ENCODE measurements at regions not wholly inside any gene's neighbourhood (a gene's known extent, or its start where the extent isn't known, plus 50 kb on each side); places are given as distances from the start of the nearest gene placed in this dataset.
A peak's percentile ranks its signal among the peaks of the same experiment; 100 is the strongest.
"Not testable (repeated sequence)": the region's sequence is repeated elsewhere in the genome, so short reads cannot be mapped to it uniquely, and the experiment has no call there.

DNA sequence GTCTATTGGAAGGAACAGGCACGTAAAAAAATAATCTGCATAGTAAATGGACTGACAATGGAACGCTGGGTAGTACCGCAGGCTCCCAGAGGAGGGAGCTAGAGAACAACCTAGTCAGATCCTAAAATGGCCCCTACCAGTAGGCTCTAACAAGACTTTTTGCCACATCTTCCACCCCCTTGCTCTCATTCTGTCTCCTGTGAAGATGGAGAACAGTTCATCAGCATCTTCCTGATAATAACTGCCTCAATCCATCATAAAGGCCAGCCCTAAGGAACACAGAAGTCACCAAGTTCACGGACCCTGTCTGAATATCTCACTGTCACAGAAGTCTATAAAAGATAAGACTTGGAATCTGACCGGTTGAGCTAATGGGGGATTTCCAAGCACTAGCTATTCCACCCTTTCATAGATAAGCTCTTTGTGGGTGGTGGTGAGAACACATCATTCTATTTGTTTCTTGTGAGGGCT lies 133.4 kb downstream of the SLC1A3 start:
- peak; percentile 93 for DNase-seq

DNA sequence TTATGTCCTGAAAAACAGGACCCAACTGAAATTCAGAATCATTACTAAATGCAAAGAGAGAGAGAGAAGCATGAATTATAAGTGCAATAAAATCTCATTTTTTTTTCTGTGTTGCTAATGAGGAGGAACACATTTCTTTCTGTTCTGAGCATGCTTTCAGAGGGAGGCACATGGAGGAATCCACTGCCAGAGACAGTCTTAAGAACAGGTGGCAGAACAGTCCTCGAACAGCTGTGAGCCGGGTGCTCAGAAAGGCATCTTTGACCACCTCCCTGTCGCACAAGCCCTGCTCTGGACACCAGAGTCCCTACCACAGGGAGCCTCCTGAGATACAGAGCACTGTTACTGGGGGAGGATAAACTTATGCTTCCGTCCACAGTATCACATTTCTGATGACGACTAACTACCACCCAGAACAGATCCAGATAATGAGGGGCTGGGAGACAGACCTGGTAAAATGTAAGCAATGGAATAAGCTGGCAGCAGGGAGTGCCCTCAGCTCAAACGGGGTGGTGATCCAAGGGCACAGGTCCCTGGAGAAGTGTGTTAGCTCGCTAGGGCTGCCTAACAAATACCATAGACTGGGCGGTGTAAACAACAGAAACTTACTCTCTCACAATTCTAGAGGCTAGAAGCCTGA lies 134.0 kb downstream of the SLC1A3 start:
- DNase-seq: no peak

DNA sequence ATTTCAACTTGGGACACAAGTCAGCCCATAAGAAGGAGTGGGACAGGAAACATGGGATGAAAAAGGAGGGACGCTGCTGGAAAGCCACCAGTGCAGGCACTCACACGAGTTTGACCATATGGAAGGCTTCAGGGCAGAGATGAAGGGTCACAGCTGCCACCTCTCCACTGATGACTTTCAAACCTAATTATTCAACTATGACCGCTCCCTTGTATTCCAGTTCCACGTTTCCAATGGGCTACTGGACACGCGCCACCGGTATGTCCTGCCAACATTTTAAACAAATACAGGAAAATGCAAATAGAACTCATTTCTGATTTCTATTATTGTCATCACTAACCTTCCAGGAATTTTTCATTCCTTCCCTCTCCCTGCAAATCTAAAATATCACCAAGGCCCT lies 134.7 kb downstream of the SLC1A3 start:
- no peak for DNase-seq

DNA sequence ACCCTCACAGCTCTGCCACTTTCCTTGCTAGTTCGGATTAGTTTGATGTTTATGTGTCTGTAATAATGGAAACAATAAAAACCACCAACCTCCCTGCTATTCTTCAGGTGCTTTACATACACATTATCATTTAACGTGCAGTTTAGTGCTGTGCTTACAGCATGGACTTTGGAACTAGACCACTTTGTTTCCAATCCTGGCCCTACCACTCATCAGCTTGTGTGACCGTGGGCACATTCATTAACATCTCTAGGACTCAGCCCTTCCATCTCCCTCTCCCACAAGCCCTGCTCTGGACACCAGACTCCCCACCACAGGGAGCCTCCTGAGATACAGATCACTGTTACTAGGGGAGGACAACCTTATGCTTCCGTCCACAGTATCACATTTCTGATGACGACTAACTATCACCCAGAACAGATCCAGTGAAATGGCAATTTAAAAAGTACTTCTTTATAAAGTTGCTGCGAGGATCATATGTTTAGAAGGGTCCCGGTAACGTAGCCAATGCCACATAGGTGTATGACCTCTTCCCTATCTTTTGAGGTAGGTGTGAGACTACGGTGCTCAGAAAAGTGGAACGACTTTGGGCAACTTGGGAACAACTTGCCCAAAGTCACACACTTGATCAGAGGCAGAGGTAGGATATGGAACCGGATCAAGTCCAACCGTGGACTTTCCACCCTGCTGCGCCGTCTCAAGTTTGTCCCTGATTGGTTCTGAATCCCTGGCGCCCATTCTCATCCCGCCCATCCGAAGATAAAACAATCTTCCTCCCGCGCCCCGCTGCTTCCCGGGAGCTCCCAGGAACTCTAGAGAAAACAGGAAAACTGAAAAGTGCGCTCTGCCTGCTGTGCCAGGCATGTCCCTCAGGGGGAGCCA lies 132.4 kb upstream of the NIPBL start:
- peak; percentile 94 for DNase-seq

DNA sequence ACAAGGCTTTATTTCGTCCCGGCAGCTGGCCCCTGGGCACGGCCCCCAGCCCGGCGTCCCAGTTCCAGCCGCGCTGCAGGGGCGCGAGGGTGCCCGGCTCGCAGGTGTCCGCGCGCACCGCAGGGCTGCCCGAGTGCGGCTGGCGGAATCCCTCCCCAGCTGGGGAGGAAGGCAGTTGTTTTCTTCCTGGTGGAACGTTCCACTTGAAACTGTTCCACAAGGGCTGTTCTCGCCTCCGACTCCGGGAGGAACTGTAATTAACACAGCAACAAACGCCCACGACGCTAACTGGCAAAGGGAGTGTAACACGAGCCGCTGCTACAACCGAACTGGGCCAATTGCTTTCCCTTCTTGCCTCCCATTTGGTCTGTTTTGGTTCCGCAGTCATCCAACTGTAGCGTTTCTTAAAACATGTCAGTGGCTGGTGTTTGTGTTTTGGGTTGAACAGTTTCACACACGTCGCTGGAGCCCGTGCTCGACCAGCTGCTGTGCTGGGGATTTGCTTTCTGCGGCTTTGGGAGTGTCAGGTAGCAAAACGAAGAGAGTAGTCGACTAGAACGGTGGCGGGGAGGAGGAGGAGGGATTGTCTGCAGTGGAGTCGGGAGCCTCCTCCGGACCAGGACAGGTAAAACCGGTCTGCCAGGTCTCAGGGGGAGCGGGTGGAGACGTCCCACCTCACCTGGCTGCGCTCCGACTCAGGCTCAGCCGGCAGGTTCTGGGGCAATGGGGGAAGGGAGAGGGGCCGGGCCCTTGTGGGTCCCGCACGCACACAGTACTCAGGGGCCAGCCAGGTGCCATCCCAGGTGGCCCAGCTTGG lies 131.6 kb upstream of the NIPBL start:
- peak; percentile 98 for DNase-seq

DNA sequence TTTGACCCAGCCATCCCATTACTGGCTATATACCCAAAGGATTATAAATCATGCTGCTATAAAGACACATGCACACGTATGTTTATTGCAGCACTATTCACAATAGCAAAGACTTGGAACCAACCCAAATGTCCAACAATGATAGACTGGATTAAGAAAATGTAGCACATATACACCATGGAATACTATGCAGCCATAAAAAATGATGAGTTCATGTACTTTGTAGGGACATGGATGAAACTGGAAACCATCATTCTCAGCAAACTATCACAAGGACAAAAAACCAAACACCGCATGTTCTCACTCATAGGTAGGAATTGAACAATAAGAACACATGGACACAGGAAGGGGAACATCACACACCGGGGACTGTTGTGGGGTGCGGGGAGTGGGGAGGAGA lies 128.8 kb upstream of the NIPBL start:
- not testable (repeated sequence) for DNase-seq

DNA sequence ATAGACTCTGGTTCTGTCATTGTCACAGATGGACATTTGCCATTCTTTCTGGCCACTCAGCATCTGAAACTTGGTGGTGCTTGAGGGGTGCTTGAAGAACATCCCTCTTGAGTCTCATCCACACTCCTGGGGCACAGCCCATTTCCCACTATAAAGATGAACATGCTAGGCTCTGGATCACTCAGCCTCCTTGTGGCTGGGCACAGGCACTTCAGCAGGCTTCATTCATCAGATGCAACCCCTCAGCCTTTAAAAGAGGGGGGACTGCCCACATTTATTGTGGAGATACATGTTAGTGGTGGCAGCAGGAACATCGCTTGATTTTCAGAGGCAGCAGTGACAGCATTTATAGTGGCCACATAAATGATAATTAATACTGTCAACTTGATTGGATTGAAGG lies 124.7 kb upstream of the NIPBL start:
- DNase-seq: no peak

DNA sequence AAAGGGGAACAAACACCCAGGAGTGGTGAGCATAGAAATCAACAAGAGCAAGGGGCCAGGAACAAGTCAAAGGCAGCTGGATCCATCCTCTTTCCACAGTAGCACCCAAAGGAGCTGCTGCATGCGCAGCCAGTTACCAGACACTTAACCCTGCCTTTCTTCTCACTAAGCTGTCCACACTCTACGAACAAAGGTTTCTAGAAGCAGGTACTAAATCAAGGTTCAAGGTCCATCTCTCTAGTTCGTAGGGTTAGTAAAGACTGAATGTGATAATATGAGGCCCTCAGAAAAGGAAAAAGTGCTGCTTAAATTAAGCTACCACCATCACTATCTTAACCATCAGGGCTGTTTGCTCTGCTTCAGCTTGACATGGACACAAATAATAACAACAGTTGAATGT lies 121.2 kb upstream of the NIPBL start:
- no peak for DNase-seq

DNA sequence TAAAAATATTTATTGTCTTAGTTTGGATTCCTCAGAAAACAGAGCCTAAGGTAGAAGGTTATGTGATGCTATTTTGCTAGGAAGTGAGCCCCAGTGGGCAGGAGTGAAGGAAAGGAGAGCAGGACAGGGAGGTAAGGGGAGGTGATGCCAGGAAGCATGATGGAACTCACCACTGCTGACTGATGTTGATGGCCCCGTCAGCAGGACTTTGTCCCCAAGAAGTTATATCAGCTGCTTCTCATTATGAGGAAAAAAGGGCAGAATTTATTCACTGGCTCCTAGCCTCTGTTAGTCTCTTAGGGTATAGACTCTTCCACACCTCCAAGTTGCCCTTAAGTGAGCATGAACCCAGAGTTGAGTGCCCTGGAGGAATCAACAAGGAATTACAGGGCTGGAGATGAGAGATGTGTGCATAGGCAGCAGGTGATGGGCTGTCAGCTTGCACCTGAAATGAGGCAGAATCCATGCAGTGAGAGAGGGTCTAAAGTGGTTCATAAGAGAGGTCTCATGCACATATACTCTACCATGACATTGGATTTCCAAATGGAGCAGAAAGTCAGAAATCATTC lies 120.6 kb upstream of the NIPBL start:
- no peak for DNase-seq

DNA sequence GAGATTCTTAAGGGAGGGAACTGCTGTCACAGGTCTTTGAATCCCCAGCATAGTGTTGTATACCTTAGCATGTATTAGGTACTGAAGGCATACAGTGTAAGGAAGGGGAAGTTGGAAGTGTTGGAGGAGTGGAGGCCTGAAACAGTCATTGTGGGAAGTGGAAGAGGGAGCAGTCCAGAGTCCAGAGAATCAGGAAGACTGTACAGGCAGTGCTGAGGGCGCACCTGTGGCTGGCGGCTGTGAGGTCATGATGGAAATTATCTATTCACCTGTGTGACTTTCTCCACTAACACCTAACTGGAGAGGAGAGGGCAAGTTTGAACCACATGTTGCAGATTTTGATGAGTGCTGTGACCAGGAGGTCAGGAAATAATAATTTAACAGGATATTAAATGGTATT lies 119.7 kb upstream of the NIPBL start:
- DNase-seq: no peak

DNA sequence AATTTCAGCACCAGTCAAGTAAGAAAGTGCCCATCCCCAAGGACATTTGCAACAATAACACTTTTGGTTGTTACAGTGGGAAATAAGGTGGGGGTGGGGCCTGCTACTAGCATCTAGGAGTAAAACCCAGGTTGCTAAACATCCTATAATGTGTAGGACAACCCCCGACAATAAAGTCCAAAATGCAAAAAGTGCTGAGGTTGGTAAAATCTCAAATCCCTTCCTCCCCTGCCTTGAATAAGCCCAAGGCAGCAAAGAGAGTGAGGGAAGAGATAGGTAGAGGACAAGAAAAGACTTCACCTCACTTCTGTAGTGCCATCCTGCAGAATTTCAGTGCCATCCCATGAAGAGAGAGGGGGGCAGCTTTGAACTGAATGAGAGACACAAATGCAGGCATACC lies 117.5 kb upstream of the NIPBL start:
- DNase-seq: no peak

DNA sequence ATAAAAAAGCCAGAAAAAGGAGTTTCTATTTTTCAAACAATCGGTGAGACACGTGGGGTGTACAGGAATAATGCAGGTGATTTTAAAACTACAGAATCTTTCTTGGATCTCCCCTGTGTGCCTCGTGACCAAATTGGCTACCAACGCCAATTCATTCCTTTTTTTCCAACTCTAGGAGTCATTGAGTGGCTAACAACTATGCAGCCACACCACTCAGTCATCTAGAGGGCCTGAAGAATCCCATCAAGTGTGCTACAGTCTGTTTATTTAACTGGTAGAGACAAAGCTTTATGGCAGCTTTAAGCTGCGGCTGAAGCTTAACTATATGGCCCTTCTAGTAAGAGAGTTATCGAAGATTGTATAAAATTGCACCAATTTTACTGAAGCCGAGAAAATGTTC lies 113.1 kb upstream of the NIPBL start:
- peak; percentile 66 for DNase-seq

DNA sequence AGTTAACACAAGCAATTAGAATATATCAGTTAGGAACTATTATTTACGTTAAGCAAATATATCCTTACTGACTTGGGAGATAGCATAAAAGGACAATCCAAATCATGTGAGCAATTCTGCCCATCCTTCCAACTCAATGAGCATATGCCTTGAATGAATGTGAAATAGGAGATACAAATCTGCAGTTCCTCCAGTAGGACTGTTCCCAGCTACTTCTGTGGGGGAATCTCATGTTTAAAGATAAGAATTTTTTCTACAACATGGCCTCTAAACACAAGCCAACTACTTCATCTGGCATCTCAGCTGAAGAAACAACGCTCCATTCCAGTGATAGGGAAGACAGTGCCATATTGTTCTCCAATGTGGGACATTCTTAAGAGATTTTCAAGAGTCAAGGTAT lies 110.7 kb upstream of the NIPBL start:
- no peak for DNase-seq

DNA sequence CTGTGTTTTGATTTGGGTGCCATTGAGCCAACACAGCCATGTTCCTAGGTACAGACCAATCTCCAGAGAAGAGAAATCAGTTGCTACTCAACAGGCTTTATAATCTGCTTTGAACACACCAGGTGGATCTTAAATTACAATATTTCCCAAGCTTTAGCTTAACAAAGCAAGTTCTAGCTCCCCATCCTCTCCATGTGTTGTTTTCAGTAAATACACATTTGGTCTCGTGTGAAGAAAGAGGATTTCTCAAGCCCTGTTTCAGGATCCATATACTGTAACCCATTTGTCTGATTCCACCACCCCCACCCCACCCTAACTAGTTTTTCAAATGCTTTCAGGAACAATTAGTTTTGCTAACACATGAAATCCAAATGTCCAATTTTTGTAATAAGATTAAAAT lies 109.6 kb upstream of the NIPBL start:
- DNase-seq: no peak

DNA sequence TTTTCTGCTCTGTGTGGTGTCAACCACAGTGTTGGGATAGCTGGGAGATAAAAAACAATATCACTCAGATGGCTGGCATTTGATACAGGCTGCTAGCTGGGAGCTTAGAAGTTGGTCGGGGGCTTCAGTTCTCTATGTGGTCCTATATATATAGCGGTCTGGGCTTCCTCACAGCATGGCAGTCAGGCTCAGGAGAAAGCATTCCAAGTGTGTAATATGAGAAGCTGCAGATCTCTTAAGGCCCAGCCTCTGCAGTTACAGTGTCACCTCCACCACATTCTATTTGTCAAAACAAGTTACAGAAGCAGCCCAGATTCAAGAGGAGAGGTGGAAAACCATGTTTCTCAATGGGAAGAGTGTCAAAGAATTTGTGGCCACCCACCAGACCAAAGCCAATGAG lies 108.1 kb upstream of the NIPBL start:
- DNase-seq: no peak

DNA sequence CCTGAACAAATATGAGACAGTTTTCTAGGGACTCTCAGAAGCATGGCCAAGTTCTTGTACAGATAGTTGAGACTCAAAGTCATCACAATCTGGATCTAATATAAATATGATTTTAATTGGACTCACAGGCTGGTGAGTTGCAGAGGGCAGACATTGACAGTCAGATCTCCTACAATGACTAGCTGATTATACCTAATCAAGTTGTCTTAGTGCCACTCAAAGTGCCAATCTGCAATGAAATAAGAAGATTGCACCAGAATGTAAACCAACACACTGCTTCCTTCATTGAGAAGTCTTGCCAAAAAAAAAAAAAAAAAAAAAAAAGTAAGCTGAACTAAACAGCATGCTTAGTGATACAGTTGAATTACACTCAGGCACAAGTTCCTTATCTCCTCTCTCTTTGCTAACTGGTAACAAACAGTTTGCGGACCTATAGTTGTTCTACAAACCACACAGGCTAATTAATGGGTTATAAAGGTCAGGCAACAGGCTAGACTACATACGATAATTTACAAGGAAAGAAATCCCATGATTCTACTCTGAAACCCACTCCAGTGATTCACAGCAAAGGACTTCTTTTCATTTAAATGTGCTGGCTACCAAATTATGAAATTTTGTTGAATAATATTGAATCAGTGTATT lies 107.3 kb upstream of the NIPBL start:
- DNase-seq: no peak

DNA sequence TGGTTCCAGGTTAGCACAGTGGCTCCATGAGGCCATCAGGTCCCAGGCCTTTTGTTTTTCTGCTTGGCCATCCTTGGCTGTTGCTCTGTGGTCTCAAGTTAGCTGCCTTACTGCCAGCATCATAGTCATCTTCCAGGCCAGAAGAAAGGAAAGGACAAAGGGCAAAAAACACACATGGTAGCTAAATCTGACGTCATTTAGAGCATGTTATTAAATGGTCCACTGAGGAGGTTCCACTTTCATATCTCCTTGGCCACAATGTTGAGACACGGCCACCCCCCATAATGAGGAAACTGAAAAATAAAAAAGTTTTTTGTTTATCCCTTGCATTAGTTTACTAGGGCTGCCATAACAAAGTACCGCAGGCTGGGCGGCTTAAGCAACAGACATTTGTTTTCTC lies 106.4 kb upstream of the NIPBL start:
- DNase-seq: no peak

DNA sequence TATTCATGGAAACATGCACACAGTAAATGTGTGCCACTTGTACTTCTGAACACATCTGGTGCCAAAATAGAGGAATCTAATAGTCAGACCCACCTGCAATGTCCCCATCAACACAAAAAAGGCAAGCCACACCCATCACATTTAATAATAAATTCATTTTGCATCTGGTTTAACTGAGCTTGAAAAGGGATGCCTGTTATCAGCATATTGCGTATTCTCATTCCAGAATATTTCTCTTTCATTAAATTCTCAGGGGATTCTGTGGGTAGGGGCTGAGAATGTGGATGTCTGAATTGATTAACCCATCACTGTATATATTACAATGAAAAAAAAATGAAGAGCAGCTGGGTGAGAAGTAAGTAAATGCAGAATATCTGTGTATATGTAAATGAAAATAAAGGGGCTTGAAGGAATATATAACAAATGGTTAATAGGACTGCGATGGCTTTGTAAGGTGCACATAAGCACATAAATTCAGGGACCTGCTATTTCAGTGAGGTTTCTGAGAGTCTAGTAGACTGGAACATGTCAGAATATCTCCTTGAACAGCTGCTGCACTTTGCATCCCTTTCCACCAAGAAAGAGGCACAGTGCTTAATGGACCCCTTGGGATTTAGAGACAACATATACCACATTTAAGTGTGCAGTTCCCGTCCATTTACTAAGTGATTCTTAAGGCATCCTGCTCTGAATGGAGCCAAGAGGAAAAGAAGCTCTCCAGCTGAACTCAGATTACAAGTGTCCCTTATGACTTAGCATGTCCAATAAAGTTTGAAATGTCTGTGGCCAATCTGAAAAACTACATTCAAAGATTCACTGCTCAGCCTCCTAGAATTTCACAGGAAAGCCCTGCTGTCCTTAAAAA lies 104.1 kb upstream of the NIPBL start:
- no peak for DNase-seq

DNA sequence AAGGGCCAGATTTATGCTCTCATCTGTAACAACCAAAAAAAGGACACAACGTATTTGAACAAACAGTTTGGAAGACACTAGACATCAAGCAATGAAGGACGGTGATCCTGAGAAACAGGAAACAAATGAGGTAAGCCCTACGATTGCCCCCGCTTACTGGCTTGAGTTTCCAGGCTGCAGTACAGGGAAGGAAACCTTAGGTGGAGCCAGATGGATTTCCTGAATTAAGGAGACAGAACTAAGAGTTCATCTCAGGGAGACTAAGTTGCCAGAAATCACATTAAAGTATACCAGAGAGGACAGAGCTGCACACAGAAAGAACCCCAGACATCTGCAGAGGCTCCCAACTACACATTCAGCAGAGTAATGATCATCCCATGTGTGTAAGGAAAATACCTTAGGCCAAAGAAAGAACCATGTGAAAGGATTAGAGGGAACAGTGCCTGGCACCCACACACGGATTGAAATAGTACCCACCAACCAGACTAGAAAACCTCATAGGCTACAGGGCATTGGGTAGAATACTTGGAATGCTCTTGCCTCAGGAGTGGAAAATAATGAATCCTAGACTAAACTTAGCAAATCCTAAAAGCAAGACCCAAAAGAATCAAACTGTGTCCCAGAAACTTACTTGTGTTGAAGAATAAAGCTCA lies 99.3 kb upstream of the NIPBL start:
- no peak for DNase-seq

DNA sequence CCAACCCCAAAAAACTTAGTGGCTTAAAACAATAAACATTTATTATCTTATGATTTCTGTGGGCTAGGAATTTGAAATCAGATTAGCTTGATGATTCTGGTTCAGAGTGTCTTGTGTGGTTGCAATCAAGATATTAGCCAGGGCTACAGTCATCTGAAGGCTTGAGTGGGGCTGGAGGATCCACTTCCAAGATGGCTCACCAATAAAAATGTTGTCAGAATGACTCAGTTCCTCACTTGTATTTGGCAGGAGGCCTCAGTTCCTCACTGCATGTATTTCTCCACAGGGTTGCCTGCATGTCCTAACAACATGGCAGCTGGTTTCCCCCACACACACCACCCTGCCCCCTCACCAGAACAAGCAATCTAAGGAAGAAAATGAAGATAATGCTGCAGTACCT lies 98.2 kb upstream of the NIPBL start:
- DNase-seq: no peak

DNA sequence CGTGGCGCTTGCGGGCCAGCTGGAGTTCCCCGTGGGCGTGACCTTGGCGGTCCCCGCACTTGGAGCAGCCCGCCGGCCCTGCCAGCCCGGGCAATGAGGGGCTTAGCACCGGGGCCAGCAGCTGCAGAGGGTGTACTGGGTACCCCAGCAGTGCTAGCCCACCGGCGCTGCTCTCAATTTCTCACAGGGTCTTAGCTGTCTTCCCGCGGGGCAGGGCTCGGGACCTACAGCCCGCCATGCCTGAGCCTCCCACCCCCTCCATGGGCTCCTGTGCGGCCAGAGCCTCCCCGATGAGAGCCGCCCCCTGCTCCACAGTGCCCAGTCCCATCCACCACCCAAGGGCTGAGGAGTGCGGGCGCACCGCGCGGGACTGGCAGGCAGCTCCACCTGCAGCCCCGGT lies 94.0 kb upstream of the NIPBL start:
- not testable (repeated sequence) for DNase-seq

Data from NCI-H510A treated with DMSO at 0.1 percent for 48 hours (cell line).